Nephron (organoid): ENCODE measurements at regions not wholly inside any gene's neighbourhood (a gene's known extent, or its start where the extent isn't known, plus 50 kb on each side); places are given as distances from the start of the nearest gene placed in this dataset.
A peak's percentile ranks its signal among the peaks of the same experiment; 100 is the strongest.

Experiments
- H3K27ac Mint-ChIP-seq, 3 experiments: 2 replicates each; pipeline ENCODE4 v1.8.0; 2020; ENCODE audit warnings: mixed read lengths in 3 of 3, mild to moderate bottlenecking in 2 of 3, moderate library complexity in 1 of 3
- H3K27me3 Mint-ChIP-seq: 2 replicates; pipeline ENCODE4 v1.8.0; 2021; ENCODE audit warnings: low read depth, mild to moderate bottlenecking, moderate library complexity, mixed read lengths
- H3K36me3 Mint-ChIP-seq: 2 replicates; pipeline ENCODE4 v1.8.0; 2020; ENCODE audit warnings: low read depth, mixed read lengths
- H3K4me1 Mint-ChIP-seq: 2 replicates; pipeline ENCODE4 v1.8.0; 2020; ENCODE audit warnings: mixed read lengths
- H3K4me3 Mint-ChIP-seq, 3 experiments: 2 replicates each; pipeline ENCODE4 v1.8.0; 2020; ENCODE audit warnings: mild to moderate bottlenecking in 3 of 3, mixed read lengths in 3 of 3, moderate library complexity in 2 of 3
- H3K9me3 Mint-ChIP-seq: 2 replicates; pipeline ENCODE4 v1.8.0; 2020; ENCODE audit warnings: mixed read lengths
- TF ChIP-seq, protein P1 (sequence below), 3 experiments: fragments of 200-600 bp; sonication (generic); IDR thresholded peaks; one replicate each; pipeline ENCODE4 v1.5.0; 2021; ENCODE audit warnings: antibody characterized with exemption in 3 of 3; ENCODE audit not compliant: unreplicated experiment in 3 of 3

DNA sequence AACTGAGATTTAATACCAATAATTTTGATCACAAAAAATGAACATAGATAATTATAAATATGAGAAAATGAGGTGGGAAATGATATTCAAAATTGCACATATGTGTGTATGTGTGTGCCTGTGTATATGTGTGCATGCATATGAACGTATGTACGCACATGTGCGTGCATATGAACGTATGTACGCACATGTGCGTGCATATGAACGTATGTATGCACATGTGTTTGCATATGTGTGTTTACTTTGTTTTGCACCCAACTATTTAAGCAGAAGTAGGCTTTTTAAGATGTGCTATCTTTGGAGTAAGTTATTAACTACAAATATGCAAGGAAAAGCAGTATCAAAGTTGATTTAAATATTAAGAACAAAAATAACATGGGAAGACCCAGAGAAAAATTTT is 484.3 kb downstream of the EPHA4 start:
- no peaks in the 10 kb centered on the region for H3K36me3 Mint-ChIP-seq
- H3K27me3 Mint-ChIP-seq = no peaks in the 10 kb centered on the region
- no peaks in the 10 kb centered on the region for H3K9me3 Mint-ChIP-seq
- no peaks in the 10 kb centered on the region for H3K4me1 Mint-ChIP-seq
- TF ChIP-seq, protein P1, sequence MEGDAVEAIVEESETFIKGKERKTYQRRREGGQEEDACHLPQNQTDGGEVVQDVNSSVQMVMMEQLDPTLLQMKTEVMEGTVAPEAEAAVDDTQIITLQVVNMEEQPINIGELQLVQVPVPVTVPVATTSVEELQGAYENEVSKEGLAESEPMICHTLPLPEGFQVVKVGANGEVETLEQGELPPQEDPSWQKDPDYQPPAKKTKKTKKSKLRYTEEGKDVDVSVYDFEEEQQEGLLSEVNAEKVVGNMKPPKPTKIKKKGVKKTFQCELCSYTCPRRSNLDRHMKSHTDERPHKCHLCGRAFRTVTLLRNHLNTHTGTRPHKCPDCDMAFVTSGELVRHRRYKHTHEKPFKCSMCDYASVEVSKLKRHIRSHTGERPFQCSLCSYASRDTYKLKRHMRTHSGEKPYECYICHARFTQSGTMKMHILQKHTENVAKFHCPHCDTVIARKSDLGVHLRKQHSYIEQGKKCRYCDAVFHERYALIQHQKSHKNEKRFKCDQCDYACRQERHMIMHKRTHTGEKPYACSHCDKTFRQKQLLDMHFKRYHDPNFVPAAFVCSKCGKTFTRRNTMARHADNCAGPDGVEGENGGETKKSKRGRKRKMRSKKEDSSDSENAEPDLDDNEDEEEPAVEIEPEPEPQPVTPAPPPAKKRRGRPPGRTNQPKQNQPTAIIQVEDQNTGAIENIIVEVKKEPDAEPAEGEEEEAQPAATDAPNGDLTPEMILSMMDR (IDR thresholded peaks at IDR 0.05; ENCODE audit: unreplicated experiment in 3 of 3) = no peak
- no peak overlapping the region for H3K4me3 Mint-ChIP-seq
- no peak overlapping the region for H3K27ac Mint-ChIP-seq

DNA sequence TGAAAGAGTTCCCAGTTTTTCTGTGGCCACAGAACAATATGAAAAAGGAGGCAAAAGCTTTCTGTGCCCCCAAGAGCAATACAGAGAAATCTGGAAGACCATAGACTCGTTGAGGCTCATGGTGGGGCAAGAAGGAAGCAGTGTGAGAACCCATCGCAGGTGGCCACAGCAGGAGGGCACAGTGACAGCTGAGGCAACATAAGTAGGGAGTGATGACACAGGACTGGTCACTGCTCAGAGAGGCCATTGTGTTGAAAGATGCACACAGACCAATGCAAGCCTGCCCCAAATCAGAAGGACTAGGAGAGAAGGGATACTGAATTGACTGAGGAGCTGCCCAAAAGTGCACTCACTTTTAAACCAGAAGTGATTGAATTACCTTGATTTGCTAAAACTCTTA is 483.6 kb downstream of the EPHA4 start:
- Mint-ChIP-seq H3K27me3 (no peaks in the 10 kb centered on the region), H3K9me3 (no peaks in the 10 kb centered on the region), H3K27ac (no peak overlapping the region), H3K4me3 (no peak overlapping the region), H3K36me3 (no peaks in the 10 kb centered on the region), H3K4me1 (no peaks in the 10 kb centered on the region)
- TF ChIP-seq, protein P1 (IDR thresholded peaks at IDR 0.05; ENCODE audit: unreplicated experiment in 3 of 3) = no peak

DNA sequence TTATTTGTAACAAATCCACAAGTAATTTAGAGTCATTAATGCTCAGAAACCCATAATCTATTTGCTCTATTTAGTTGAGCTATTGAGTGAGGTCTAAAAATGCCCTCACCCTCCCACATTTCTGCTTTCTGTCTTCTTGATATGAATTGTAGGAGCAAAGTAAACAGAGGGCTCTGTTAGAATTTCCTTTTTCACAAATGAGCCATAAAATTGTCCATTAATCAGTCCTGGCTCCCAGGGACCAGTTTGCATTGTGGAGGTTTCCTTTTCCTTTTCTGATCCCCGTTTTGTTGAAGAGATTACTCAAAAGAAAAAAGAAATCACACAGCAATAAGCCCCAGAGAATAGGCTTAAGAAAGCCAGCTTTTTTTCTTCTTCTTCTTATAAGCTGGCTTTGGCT is 476.7 kb downstream of the EPHA4 start:
- no peaks in the 10 kb centered on the region for H3K36me3 Mint-ChIP-seq
- peaks cover 28% of the 10 kb centered on the region for H3K4me1 Mint-ChIP-seq
- H3K9me3 Mint-ChIP-seq = no peaks in the 10 kb centered on the region
- peak overlapping the region in 1 of 3 experiments; percentile 62 for H3K27ac Mint-ChIP-seq
- H3K4me3 Mint-ChIP-seq = no peak overlapping the region
- H3K27me3 Mint-ChIP-seq = peaks cover 3% of the 10 kb centered on the region
- TF ChIP-seq, protein P1 (IDR thresholded peaks at IDR 0.05; ENCODE audit: unreplicated experiment in 3 of 3) = no peak

DNA sequence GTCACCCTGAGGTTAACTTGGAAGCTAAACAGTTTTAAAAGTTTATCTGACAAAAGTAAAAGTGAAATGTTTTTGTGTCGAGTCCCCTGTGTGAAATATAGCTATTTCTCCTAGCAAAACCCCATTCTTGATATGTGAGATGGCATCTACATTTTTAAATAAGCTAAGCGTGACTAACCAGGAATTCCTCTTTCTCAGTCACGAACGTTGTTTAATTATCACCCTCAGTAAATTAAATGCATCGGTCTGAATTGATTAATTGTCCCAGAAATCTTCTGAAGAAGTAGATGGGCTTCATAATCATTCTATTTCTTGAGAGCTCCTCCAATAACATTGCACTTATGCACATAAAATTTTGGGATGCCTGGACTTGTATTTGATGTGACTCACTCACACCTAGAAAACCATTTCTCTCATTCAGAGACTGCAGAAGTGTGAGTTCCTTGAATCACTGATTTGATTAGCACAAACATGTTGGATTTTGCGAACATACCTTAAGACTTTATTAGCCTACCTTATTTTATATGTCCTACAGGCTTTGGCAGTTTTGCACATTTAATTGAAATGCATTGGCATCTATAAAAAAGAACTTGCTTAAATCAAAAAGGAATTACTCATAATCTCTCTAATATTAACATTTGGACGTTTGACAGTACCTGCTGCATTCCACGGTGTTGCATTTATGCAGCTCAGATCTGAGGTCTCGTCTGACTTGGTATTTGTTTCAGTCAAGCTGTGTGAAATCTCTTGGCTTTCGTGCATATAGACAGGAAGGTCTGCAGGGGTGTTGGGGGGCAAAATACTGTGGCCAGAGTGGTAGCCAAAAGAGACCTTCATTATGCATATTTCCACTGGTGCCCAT is 475.2 kb downstream of the EPHA4 start:
- TF ChIP-seq, protein P1 (IDR thresholded peaks at IDR 0.05; ENCODE audit: unreplicated experiment in 3 of 3) = no peak
- H3K9me3 Mint-ChIP-seq = no peaks in the 10 kb centered on the region
- peak overlapping the region; percentile 15 to 62 (median 40) for H3K27ac Mint-ChIP-seq
- H3K4me1 Mint-ChIP-seq = peaks cover 28% of the 10 kb centered on the region
- H3K36me3 Mint-ChIP-seq = no peaks in the 10 kb centered on the region
- H3K4me3 Mint-ChIP-seq = no peak overlapping the region
- peaks cover 3% of the 10 kb centered on the region for H3K27me3 Mint-ChIP-seq

DNA sequence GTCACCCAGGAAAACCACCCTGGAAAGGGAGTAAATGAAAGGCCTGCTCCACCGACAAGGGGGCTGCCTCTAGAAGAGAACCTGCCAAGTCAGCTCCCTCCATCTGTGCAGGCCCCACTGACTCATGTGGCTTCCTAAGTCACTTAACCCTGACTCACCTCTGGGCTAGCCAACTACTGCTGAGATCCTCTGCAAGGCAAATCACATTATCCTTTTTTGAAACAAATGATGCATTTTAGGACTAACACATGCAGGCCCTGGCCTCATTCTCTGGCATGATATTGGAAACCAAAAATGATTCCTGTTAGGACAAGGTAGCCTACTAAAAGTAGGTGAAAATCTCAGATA is 474.6 kb downstream of the EPHA4 start:
- TF ChIP-seq, protein P1 (IDR thresholded peaks at IDR 0.05; ENCODE audit: unreplicated experiment in 3 of 3) = no peak
- Mint-ChIP-seq H3K4me3 (no peak overlapping the region), H3K27ac (peak overlapping the region; percentile 15 to 62 (median 40)), H3K9me3 (no peaks in the 10 kb centered on the region), H3K36me3 (no peaks in the 10 kb centered on the region), H3K4me1 (peaks cover 28% of the 10 kb centered on the region), H3K27me3 (peaks cover 3% of the 10 kb centered on the region)

DNA sequence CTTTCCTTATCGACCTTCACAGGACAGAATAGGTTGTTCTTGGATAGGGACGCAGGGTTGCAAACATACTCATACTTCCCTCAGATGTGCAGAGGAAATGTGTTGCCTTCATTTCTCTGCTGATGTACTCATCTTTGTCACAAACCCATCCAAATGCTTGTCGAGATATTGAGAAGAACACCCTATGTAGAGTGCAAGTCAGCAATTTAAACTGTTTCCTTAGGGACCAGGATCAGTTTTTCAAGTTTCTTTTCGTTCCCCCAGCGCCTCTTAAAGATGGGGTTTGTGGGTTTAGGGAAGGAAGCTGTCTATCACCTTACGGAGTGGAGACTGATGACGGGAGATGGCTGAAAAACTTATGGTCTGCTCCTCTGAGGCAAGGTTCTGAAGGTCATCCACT is 474.2 kb downstream of the EPHA4 start:
- no peak overlapping the region for H3K27ac Mint-ChIP-seq
- no peaks in the 10 kb centered on the region for H3K9me3 Mint-ChIP-seq
- H3K4me1 Mint-ChIP-seq = peaks cover 31% of the 10 kb centered on the region
- H3K27me3 Mint-ChIP-seq = peaks cover 4% of the 10 kb centered on the region
- no peaks in the 10 kb centered on the region for H3K36me3 Mint-ChIP-seq
- no peak overlapping the region for H3K4me3 Mint-ChIP-seq
- TF ChIP-seq, protein P1 (IDR thresholded peaks at IDR 0.05; ENCODE audit: unreplicated experiment in 3 of 3) = no peak
